VCaP (cell line): ENCODE measurements at regions not wholly inside any gene's neighbourhood (a gene's known extent, or its start where the extent isn't known, plus 50 kb on each side); places are given as distances from the start of the nearest gene placed in this dataset.

Experiments used
- H3K27ac ChIP-seq: fragments of 450-650 bp; 2 replicates; pipeline ENCODE4 v1.5.1; 2017
- CTCF ChIP-seq: fragments of 450-650 bp; conservative IDR thresholded peaks from 2 replicates; pipeline ENCODE4 v1.5.1; 2017; ENCODE audit warnings: mild to moderate bottlenecking, moderate library complexity

DNA sequence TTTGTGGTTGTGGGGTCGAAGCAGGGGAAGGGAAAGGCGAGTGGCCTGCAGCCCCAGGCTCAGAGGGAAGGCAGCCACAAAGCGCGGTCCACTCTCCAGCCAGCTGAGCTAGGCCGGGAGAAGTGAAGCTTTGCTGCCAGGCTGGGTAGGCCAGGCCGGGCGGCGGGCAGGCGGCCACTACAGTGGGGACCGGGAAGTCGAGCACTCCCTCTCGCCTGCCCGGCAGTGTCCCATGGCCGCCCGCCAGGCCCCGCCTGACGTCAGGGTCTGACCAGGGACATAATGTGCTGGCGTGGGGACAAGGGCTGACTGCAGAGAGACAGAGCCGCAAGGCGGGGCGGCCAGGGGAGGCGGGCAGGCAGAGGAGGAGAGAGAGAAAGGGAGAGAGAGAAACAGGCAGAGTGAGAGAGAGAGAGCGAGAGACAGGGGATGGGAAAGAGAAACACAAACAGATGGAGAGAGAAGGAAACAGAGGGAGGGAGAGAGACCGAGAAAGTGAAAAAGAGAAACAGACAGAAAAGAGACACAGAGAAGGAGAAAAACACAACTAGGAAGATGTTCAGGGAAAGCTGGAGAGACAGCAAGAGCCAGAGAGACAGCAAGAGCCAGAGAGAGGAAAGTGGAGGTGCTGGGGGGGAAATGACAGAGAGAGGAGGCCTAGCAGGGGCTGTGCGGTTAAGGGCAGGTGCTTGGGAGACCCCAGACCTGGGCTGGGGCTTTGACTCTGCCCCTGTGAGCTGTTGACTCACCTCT is 94.5 kb upstream of the PTPN1 start:
- TF ChIP-seq CTCF, result no peak

DNA sequence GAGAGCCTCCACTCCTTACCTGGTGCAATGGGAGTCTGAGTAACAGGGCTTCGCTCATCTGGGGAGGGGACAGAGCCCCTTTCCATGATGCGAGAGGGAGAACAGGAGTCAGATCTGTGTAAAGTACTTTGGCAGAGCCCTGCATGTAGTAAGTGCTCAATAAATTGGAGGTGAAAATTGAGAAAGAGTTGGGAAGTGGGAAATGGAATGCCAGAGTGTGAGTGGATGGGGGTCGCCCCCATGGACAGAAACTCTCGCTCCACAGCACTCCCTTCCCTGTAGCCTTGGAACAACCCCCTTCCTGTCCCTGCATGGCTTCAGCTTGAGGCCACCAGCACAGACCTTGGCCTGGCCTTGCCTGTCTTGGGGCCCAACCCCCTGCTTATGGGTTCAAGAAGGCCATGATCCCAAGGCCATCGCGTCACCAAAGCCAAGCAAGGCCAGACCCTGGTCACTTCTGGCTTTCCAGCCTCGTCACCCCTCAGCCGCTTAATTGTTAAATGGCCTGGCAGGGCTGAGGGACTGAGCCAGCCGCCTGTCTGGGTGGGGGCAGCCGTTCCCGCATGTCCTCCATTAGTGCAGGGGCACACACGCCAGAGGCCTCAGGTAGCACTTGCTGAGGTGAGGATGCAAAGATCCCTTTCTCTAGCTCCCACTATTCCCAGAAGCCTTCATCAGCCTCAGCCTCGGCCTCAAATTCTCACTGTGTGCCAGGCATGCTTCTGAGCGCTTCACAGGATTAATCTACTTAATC is 93.7 kb upstream of the PTPN1 start:
- peak overlapping the region; percentile 97 for H3K27ac ChIP-seq
- no peak for TF ChIP-seq CTCF

More for the DNA sequence above, 94.5 kb upstream of the PTPN1 start:
- H3K27ac ChIP-seq, result peak overlapping the region; percentile 97

DNA sequence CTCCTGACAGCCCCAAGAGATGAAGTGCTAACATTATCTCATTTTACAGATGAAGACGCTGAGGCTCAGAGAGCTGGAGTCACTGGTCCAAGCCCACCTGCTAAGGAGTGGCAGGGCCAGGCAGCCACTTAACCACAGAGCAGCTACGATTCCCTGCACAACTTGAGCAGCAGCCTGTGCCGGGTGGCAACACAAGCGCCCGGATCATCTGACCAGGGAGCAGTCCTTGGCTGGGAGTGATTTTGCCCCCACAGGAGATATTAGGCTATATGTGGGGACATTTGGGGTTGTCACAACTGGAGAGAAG is 93.2 kb upstream of the PTPN1 start:
- TF ChIP-seq CTCF, result no peak
- H3K27ac ChIP-seq, result peak overlapping the region; percentile 97

GRCh38 chr20:50417484-50418235 is 92.5 kb upstream of the PTPN1 start:
- H3K27ac ChIP-seq, result no peak overlapping the region
- TF ChIP-seq CTCF, result no peak

DNA sequence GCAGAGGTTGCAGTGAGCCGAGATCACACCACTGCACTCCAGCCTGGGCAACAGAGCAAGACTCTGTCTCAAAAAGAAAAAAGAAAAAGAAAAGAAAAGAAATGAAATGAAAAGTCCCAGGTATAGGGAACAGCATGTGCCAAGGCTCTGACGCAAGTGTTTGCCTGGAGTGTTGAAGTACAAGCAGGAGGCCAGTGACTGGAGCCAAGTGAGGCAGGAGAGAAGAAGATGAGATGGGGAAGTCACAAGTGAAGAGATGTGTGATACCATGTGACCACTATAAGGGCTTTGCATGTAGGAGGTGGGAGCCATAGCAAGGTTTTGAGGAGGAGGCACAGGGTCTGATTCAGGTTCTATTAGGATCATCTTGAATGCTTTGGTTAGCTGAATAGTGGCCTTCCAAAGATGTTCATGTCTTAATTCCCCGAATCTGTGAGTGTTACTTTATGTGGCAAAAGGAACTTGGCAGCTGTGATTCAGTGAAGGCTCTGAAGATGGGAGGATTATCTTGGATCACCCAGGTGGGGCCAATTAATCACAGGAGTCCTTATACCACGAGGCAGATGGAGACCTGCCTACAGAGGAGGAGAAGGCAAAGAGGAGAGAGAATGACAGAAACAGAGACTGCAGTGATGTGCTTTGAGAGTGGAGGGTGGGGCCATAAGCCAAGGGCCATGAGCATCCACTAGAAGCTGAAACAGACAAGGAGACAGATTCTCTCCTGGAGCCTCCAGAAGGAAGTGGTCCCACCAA is 91.1 kb upstream of the PTPN1 start:
- TF ChIP-seq CTCF, result no peak
- no peak overlapping the region for H3K27ac ChIP-seq

DNA sequence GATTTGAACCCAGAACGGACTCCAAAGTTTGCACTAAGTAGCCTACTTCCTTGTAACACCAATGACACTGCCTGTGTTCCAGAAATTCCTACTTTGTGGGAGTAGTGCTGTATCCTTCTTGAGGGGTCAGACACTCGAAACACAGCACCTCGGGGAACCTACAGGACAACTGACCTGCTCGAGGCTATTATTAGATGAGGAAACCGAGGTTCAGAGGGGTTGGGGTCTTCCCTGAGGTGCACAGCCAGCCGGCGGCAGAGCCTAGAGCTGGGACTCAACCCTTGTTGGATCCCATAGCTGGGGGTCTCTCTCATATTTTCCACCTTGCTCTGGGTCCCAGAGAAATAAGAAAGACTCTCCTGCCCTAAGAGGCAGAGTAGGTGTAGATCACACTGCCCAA is 89.8 kb upstream of the PTPN1 start:
- H3K27ac ChIP-seq, result peak overlapping the region; percentile 81; the same call in 1 of the 2 replicates
- TF ChIP-seq CTCF, result no peak
